HG02840 (cell line): ENCODE measurements at regions not wholly inside any gene's neighbourhood (a gene's known extent, or its start where the extent isn't known, plus 50 kb on each side); places are given as distances from the start of the nearest gene placed in this dataset.

Experiments
- ATAC-seq: cut with Tn5 transposase; IDR thresholded peaks from one replicate; pipeline ENCODE4 v1.9.1; 2021; ENCODE audit warnings: mild to moderate bottlenecking, moderate library complexity, moderate number of reproducible peaks; ENCODE audit not compliant: unreplicated experiment, low FRiP score

GRCh38 chr3:117619805-117620204 is 910.2 kb downstream of the TUSC7 start:
- ATAC-seq: no peak

- ATAC-seq: no peak
Measured at GRCh38 chr3:117622171-117622841, 912.7 kb downstream of the TUSC7 start.

GRCh38 chr3:117624424-117624823 is 914.8 kb downstream of the TUSC7 start:
- no peak for ATAC-seq

- ATAC-seq: no peak
Measured at GRCh38 chr3:117625174-117625573, 915.6 kb downstream of the TUSC7 start.

- ATAC-seq: no peak
Measured at GRCh38 chr3:117626577-117626976, 917.0 kb downstream of the TUSC7 start.

- ATAC-seq: no peak
Measured at GRCh38 chr3:117628823-117629291, 919.3 kb downstream of the TUSC7 start.

GRCh38 chr3:117629505-117629904 is 919.9 kb downstream of the TUSC7 start:
- ATAC-seq: no peak

GRCh38 chr3:117630469-117630868 is 920.9 kb downstream of the TUSC7 start:
- ATAC-seq: peak; percentile 68

- ATAC-seq: no peak
Measured at GRCh38 chr3:117630885-117631284, 921.3 kb downstream of the TUSC7 start.

GRCh38 chr3:117631781-117632180 is 922.2 kb downstream of the TUSC7 start:
- no peak for ATAC-seq

GRCh38 chr3:117632191-117632590 is 922.6 kb downstream of the TUSC7 start:
- no peak for ATAC-seq

- ATAC-seq: no peak
Measured at GRCh38 chr3:117633207-117633606, 923.6 kb downstream of the TUSC7 start.

GRCh38 chr3:117637666-117638065 is 928.1 kb downstream of the TUSC7 start:
- ATAC-seq: no peak

GRCh38 chr3:117644203-117644602 is 934.6 kb downstream of the TUSC7 start:
- no peak for ATAC-seq

GRCh38 chr3:117645561-117646242 is 936.1 kb downstream of the TUSC7 start:
- no peak for ATAC-seq

GRCh38 chr3:117647435-117647834 is 937.9 kb downstream of the TUSC7 start:
- ATAC-seq: no peak

- no peak for ATAC-seq
Measured at GRCh38 chr3:117651246-117651645, 941.7 kb downstream of the TUSC7 start.

GRCh38 chr3:117656391-117656790 is 946.8 kb downstream of the TUSC7 start:
- no peak for ATAC-seq

- no peak for ATAC-seq
Measured at GRCh38 chr3:117657278-117657677, 947.7 kb downstream of the TUSC7 start.

GRCh38 chr3:117660941-117661817 is 951.6 kb downstream of the TUSC7 start:
- ATAC-seq: no peak

- ATAC-seq: no peak
Measured at GRCh38 chr3:117661818-117662095, 952.2 kb downstream of the TUSC7 start.
